ENCODE measurements at regions not wholly inside any gene's neighbourhood (a gene's known extent, or its start where the extent isn't known, plus 50 kb on each side); places are given as distances from the start of the nearest gene placed in this dataset.
"Not testable (repeated sequence)": the region's sequence is repeated elsewhere in the genome, so short reads cannot be mapped to it uniquely, and the experiment has no call there.

- DNase-seq = no peak
Measured at GRCh38 chr7:81427461-81427860, 342.4 kb downstream of the HGF start.

GRCh38 chr7:81420526-81421226 is 349.2 kb downstream of the HGF start:
- no peak for DNase-seq

GRCh38 chr7:81419731-81420130 is 350.1 kb downstream of the HGF start:
- DNase-seq = no peak

- peak; percentile 27 to 64 for DNase-seq
Measured at GRCh38 chr7:81416659-81417058, 353.2 kb downstream of the HGF start.

GRCh38 chr7:81415181-81415580 is 354.7 kb downstream of the HGF start:
- no peak for DNase-seq

- no peak for DNase-seq
Measured at GRCh38 chr7:81414411-81414810, 355.4 kb downstream of the HGF start.

GRCh38 chr7:81410471-81411117 is 359.3 kb downstream of the HGF start:
- DNase-seq = peak; percentile 89 to 92

GRCh38 chr7:81408728-81409127 is 361.1 kb downstream of the HGF start:
- no peak for DNase-seq

- DNase-seq = no peak
Measured at GRCh38 chr7:81407094-81407493, 362.8 kb downstream of the HGF start.

GRCh38 chr7:81404669-81405068 is 365.2 kb downstream of the HGF start:
- no peak for DNase-seq

GRCh38 chr7:81402227-81402626 is 367.6 kb downstream of the HGF start:
- no peak for DNase-seq

GRCh38 chr7:81399471-81399870 is 370.4 kb downstream of the HGF start:
- no peak for DNase-seq

GRCh38 chr7:81394029-81394428 is 375.8 kb downstream of the HGF start:
- peak; percentile 75 to 80 for DNase-seq

- no peak for DNase-seq
Measured at GRCh38 chr7:81393018-81393417, 376.8 kb downstream of the HGF start.

GRCh38 chr7:81385370-81385769 is 384.5 kb downstream of the HGF start:
- DNase-seq = no peak

GRCh38 chr7:81383846-81384245 is 386.0 kb downstream of the HGF start:
- DNase-seq = no peak

- not testable (repeated sequence) for DNase-seq
Measured at GRCh38 chr7:81374641-81375040, 395.2 kb downstream of the HGF start.

GRCh38 chr7:81370822-81371221 is 399.0 kb downstream of the HGF start:
- DNase-seq = no peak

- no peak for DNase-seq
Measured at GRCh38 chr7:81367326-81367931, 402.4 kb downstream of the HGF start.

GRCh38 chr7:81366546-81366945 is 403.3 kb downstream of the HGF start:
- no peak for DNase-seq

- no peak for DNase-seq
Measured at GRCh38 chr7:81361769-81362312, 408.0 kb downstream of the HGF start.

- DNase-seq = no peak
Measured at GRCh38 chr7:81355911-81356310, 413.9 kb downstream of the HGF start.

GRCh38 chr7:81349044-81349443 is 420.8 kb downstream of the HGF start:
- no peak for DNase-seq

- no peak for DNase-seq
Measured at GRCh38 chr7:81339946-81340345, 421.1 kb upstream of the SEMA3C start.
